ENCODE measurements at regions not wholly inside any gene's neighbourhood (a gene's known extent, or its start where the extent isn't known, plus 50 kb on each side); places are given as distances from the start of the nearest gene placed in this dataset.
A peak's percentile ranks its signal among the peaks of the same experiment; 100 is the strongest.

DNA sequence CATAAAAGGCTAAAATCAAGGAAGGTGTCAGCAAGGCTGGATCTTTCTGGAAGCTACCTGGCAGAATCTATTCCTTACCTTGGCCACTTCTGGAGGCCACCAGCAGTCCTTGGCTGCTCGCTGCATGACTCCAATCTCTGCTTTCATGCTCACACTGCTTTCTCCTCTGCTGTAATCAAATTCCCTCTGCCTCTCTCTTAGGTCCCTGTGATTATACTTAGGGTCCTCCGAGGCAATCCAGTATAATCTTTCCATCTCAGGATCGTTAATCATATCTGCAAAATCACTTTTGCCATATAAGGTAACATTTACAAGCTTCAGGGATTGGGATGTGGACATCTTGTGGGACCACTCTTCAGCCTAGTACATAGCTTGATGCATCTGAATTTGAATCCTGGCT lies 110.7 kb upstream of the IVNS1ABP start:
- DNase-seq (ENCODE audit: low spot score) (no peak), ATAC-seq (no peak)
- intact Hi-C loops (cut with DNase I): no loop called here

DNA sequence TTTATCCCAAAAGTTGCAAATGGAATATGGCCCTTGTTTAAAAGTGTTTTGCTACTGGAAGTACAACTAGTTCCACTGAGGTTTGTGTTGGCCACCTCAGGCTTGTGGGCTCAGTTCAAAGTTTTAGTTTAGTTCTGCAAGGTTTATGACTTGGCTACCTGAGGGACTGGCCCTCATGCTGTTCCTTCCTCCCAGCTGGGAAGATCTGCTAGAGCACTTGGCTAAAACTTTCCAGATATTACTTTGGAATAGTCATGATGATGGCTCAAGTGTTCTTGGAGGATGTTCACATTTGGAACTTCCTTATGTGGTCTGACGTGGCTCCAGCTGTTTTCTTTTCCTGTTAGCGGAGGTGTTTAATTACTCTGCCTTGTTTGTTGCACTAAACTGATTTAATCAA lies 110.2 kb upstream of the IVNS1ABP start:
- ATAC-seq (peak; percentile 87), DNase-seq (ENCODE audit: low spot score) (no peak)
- intact Hi-C loops (cut with DNase I): no loop called here

DNA sequence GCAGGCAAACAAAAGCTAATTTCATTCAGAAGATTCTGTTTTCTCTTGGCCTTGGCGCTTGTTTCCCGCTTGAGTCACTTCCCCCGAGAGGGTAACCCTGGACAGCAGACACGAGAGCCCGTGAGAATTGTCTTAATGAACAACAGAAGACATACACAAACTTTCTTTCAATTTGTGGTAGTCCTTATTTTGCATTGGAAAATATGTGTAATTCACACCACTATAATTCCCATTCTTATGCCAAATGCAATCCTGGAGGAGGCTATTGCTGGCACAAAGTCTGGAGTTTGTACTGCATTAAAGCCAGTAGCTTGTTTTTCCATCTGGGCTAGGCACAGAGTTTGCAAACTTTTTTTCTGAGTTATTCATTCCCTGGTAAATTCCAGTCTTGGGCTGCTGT lies 109.8 kb upstream of the IVNS1ABP start:
- intact Hi-C loops (cut with DNase I): no loop called here
- ATAC-seq: peak; percentile 88
- DNase-seq (ENCODE audit: low spot score): peak; percentile 63

DNA sequence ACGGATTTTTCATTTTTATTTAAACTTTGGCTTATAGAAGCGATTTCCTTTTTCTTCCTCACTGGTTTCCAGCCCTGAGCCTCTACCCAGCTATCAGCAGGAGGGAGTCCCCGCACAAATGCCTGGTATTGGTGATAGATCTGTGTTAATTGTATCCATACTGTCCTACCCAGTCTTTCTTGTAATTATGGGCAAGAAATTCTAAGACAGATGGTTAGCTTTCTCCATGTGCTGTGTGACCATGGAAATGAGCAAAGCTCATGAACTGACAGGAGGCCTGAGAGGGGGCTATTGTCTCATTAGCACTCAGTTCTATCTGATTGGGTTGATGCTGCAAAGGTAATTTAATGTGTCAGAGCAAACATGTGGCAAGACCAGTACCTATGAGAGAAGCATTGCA lies 108.1 kb upstream of the IVNS1ABP start:
- DNase-seq (ENCODE audit: low spot score): no peak
- no peak for ATAC-seq
- intact Hi-C loops (cut with DNase I): no loop called here

DNA sequence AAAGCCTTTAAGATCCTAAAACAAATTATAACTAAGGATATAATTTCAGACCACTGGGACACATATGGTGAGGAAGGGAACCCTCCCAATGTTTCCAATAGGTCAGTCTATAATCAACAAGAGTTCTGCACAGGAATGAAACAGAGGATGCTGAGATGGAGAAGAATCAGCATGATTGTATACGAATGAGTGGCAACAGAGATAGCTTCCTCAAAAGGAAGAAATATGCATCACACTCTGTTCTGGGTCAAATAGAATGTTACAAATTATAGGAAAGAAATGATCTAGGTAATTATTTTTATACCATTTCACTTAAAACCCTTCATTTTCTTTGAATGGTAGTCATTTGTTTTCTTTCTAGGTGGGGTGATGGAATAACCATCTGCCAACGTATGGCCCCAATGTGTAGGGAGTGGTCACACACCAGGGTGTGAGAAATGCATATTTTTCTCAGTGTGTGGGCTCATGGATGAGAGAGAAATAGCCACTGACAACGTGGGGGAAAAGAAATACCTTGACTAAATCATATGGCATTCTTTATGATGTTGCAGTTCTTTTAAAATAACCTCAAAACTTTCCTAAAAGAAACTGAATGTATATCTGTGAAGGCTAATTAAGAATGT lies 104.6 kb upstream of the IVNS1ABP start:
- DNase-seq (ENCODE audit: low spot score) (no peak), ATAC-seq (no peak)
- intact Hi-C loops (cut with DNase I): no loop called here

DNA sequence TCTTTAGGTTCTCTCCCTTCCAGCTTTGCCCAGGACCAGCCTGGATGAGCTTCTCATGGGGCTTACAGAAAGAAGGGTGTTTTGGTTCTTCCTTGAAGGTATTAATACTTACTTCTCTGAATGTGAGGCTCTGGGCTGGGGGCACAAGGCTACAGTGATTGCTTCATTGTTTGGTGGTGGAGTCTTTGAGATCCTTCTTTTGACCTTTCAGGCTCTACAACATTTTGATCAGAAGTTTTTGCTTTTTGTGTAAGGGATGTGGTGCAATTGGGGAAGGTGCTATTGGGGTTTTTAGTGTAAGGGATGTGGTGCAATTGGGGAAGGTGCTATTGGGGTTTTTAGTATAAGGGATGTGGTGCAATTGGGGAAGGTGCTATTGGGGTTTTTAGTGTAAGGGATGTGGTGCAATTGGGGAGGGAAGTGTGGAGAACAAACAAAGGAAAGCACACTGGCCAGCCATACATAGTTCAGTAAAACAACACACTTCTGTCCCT lies 103.6 kb upstream of the IVNS1ABP start:
- DNase-seq (ENCODE audit: low spot score): no peak
- ATAC-seq: no peak
- intact Hi-C loops (cut with DNase I): no loop called here

DNA sequence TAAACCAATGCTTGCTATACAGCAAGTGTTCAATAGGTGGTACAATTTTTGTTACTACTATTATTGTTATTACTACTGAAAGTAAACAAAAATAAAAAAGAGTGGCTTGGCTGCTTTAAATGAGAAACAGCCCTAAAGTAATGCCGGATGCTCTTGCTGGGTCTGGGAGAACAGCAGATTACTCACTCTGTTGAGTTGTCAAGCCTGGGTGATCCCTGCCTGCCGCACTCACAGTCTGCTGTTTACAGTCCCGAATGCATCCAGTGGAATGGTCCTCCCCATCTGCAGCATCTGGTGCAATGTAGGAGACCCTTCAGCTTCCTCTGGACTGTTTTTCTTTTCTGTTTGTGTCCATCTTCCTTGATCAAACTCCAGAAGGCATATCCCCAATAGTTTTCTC lies 102.7 kb upstream of the IVNS1ABP start:
- no peak for ATAC-seq
- intact Hi-C loops (cut with DNase I): no loop called here

DNA sequence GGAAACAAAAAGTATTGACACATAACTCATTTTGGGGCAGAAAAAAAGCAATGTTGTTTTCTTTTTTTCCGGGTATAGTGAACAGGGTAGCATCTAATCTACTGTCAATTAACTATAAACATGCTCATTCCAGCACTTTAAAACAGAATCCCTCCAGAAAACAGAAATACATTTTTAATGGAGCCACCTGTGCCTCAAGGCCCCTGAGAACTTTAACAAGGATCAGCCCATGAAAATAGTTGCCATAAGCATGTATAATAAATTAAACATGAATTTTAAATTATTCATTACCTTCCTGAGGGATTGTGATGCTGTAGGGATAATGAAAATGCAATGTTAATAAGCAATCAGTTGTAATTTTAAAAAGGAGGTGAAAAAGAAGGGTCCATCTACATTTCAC lies 101.4 kb upstream of the IVNS1ABP start:
- intact Hi-C loops (cut with DNase I): no loop called here
- ATAC-seq (no peak), DNase-seq (ENCODE audit: low spot score) (no peak)

More for the DNA sequence above, 102.7 kb upstream of the IVNS1ABP start:
- no peak for DNase-seq (ENCODE audit: low spot score)

DNA sequence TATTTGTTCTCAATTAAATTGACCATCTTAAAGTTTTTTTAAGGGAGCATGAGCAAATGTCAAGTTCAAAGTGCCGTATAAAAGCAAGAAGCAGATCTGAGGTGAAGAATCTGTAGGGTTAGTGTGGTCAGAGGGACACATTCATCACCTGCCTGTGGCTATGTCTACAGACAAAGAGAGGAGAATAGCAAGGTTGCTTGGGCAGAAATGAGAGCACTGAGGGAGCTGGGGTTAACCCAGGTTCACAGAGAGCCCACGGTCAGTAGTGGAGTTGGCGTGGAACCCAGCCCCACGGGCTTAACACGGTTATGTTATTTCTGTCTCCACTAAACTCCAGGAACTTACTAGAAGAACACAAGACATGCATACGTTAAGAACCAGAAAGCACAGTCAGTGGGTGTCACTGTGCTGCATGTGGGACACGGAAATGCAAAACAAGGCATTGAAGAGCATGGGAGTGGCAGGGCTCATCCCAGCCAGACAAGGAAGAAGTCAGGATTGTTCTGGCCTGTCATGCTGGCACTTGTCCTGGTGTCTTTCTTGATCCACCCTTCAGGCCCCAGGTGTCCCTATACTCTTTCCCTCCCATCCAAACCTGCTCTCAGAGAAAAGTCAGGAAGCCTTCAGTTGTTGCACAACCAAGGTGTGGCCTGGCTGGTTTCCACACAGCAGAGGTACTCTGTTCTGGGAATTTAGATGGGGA lies 95.5 kb upstream of the IVNS1ABP start:
- DNase-seq (ENCODE audit: low spot score): no peak
- ATAC-seq: no peak

DNA sequence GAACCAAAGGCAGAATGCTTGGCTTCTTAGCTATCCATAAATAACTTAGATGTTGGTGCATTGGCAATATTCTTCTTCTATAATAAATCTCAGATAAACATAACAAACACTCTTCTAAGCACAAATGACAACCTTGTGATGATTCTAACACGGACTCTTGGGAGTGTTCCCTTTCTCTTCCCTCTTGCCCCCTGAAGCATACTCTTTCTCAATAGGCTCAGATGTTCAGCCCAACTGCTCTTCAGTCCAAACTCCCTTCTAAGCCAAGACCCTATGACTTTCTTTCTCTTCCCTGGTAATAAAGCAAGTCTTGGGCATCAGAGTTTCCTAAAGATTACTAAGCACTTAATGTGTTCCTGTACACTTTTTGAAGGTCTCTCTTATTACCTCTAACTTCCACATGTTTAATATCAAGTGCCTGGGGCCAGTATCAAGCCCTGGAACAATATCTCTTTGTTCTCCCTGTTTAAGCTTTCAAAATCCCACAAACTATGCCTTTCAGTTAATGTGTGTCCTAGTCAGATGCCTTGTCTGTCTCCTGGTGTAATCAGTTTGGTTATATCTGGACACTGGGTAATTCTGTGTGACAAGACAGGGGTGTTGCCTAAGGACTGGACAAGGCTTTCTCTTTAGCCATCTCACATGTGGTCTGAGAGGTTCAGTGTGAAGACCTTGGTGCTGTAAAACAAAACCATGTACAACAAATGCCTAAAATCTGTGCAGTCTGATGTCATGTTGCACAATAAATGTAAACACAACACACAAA lies 92.9 kb upstream of the IVNS1ABP start:
- ATAC-seq: peak; percentile 70
- intact Hi-C loops (cut with DNase I): no loop called here
- DNase-seq (ENCODE audit: low spot score): no peak

More for the DNA sequence above, 95.5 kb upstream of the IVNS1ABP start:
- intact Hi-C loops (cut with DNase I): no loop called here

DNA sequence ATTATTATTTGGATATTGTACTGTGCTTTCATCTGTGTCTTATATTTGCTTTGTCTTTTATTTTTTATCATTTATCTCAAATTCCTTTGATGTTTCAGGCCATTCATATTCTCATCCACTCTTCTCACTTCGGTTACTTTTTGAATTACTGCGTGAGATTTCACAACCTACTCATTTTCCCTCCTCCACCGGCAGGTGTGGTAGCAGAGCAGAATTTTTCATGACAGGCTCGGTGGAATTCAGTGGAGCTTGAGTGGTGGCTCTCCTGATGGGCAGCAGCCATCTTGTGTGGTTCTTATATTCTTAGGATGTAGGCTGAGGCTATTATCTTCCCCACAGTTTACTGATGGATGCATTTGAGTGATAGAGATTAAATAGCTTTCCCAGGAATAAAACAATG lies 92.3 kb upstream of the IVNS1ABP start:
- DNase-seq (ENCODE audit: low spot score) (no peak), ATAC-seq (no peak)
- intact Hi-C loops (cut with DNase I): no loop called here

DNA sequence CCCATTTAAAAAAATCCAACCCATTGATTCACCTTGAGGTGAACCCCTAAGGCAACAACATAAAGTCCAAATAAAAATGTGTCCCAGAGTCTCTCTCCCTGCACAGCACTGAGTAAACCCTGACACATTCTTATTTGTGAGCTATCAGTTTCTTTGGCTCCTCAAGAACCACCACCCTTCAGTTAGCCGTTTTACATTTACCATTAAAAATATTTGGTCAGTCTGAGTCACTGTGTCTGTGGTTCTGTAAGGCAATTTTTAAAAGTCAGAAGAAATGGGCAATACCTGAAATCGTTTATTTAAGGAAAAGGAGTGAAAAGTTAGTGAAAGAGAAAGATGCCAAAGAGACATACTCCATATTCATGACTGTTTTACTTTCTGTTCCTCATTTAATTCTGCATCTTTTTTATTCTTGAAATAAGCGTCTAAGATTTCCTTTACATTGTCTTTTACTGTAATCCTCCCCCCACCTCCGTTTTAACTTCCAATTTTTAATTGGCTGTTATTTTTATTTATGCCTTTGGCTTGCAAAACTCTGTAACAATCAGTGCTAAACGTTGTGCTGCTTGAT lies 91.7 kb upstream of the IVNS1ABP start:
- ATAC-seq (no peak), DNase-seq (ENCODE audit: low spot score) (no peak)
- intact Hi-C loops (cut with DNase I): no loop called here

DNA sequence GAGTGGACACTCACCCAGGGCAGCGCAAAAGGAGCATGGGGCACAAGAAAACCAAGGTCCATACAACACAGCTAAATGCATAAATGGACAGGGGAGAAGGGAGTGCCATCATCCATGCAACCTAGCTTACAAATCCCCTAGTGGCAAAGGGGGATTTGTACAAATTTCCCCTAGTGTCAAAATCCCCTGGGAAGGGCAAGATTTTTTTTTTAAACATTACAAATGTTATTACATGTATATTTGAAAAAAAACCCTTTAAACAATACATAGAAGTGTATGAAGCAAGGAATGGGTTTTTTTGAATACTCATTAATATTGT lies 89.6 kb upstream of the IVNS1ABP start:
- no peak for DNase-seq (ENCODE audit: low spot score)
- intact Hi-C loops (cut with DNase I): no loop called here
- ATAC-seq: no peak

DNA sequence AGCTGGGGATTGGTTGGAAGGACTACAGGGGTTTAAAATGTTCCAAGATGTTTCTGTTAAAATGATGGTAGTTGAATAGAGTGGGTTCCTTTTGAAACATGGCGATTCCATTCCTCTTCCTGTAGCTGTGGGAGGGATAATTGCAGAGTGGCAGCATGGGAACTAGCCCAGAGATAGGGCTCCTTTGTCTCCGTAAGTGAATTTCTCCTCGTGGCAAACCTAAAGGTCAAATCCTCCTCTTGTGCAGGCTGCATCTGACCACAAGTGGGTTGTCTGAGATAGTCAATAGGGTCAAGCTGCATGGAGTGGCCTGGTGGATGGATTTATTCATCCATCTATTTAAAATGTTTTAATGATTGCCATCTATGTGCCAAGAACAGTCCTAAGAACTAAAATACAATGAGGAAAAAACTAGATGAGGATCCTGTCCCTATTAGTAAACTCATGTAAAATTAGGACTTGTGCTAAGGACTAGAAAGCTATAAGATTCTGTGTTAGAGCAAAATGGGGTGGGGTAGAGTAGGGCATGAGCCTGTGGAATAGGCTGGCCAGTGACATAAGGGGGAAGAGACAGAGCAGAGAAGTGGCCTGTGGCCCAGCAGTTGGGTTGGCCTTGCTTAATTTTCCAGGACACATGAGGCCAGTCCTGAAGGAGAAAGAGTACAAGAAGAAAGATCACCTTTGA lies 89.1 kb upstream of the IVNS1ABP start:
- ATAC-seq (no peak), DNase-seq (ENCODE audit: low spot score) (no peak)
- intact Hi-C loops (cut with DNase I): no loop called here

DNA sequence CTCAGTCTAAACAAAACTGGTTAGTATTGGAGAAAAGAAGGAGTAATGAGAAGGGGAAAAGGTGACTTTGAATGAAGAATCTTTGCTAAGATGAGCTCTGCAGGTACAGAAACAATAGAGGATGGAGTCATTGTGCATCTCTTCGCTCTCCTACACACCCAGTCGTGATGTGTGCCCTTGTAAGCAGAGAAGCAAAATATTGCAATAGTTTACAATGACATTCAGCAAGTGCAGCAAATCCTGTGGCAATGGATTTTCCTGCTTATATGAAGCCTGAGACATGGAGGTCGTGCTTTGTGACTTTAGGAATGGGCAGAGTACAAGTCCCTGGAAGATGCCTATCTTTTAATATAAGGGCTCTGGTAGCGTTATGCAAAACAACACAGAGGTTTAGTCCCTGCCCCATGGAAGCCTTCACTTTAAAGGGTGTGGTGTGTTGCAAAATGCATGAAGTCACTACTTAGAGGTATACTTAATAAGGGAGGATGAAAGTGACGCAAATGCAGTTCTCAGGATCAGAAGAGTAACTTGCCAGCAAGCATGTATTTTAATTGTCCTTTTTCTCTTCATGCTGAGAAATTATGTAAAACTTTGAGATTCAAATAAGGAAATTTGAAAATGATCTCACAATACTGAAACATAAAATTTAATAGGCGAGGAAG lies 88.0 kb upstream of the IVNS1ABP start:
- intact Hi-C loops (cut with DNase I): no loop called here
- no peak for ATAC-seq
- no peak for DNase-seq (ENCODE audit: low spot score)

DNA sequence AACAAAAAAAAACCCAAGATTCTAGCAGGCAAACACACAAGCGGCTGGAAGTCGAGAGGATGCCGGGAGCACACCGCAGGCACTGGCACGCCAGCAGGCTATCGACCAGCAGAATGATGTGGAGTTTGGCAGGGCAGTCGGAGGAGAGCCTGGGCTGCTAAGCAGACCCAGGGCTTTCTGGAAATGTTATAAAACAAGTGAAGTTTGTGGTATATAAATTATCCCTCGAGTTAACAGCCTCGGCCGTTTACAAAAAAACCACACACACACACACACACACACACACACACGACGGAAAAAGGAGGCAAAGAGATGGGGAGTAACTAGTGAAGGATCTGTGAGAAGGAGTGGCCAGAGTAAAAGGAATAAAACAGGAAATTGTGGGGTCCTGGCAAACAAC lies 87.2 kb upstream of the IVNS1ABP start:
- peak; percentile 65 for DNase-seq (ENCODE audit: low spot score)
- ATAC-seq: peak; percentile 85
- intact Hi-C loops (cut with DNase I): no loop called here

DNA sequence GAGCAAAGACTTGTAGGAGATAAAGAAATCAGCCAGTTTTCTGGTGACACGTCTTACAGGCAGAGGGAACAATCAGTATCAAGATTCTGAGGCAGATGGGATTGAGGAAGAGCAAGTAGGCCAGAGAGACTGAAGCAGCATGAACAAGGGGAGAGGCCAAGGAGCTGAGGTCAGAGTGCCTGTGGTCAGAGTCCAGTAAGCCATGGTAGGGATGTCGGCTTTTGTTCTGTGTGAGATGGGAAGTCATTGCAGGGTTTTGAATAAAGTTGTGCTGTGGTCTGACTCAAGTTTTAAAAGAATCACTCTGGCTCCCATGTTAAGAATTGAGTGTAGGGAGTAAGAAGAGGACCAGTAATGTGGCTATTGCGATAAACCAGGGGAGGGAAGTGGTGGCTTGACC lies 85.9 kb upstream of the IVNS1ABP start:
- intact Hi-C loops (cut with DNase I): no loop called here
- DNase-seq (ENCODE audit: low spot score) (no peak), ATAC-seq (no peak)

DNA sequence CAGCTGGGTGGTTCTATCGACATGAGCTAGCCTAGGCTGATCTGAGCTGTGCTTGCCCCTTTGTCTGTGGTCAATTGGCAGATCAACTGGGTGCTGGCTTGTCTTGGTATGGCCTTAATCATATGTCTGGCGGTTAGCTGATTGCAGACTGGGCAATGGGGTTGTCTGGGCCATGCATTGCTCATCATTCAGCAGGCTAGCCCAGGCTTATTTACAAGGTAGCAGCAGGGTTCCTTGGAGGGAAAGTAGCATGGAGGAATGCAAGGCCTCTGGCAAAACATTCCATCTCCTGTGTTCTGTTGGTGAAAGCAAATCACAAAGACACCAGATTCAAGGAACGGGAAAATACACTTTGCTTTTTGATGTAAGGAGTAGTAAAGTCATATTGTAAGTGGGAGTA lies 84.0 kb upstream of the IVNS1ABP start:
- DNase-seq (ENCODE audit: low spot score) (no peak), ATAC-seq (no peak)
- intact Hi-C loops (cut with DNase I): no loop called here

DNA sequence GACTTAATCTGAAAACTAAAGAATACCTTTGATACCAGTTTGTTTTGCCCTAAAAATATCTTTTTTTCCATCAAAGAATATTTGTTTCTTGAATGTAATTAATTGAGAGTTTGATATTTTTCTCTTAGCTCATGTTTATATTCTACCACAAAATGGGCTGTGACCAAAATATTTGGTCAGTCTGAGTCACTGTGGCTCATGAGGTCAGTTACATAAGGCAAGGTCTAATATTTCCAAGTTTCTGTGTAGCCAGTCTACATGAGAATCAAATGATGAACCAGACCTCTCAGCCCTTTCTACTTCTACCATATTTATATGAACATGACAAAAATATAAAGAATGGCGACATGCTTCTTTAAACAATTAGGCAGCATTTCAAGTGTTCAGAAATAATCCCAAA lies 83.0 kb upstream of the IVNS1ABP start:
- no peak for DNase-seq (ENCODE audit: low spot score)
- intact Hi-C loops (cut with DNase I): no loop called here
- peak; percentile 57 for ATAC-seq
